DND-41 (cell line): ENCODE measurements at regions not wholly inside any gene's neighbourhood (a gene's known extent, or its start where the extent isn't known, plus 50 kb on each side); places are given as distances from the start of the nearest gene placed in this dataset.

Experiments used
- CTCF ChIP-seq: IDR thresholded peaks from 2 replicates; pipeline ENCODE4 v1.5.1; 2012; ENCODE audit warnings: borderline replicate concordance, low read length, moderate library complexity, mild to moderate bottlenecking; ENCODE audit not compliant: poor library complexity, severe bottlenecking; ENCODE audit errors: extremely low read depth
- EZH2 ChIP-seq: IDR thresholded peaks from 3 replicates; pipeline ENCODE4 v1.6.1; 2012; ENCODE audit warnings: borderline replicate concordance, low read depth, mild to moderate bottlenecking, moderate library complexity, low read length, inconsistent platforms; ENCODE audit not compliant: severe bottlenecking

DNA sequence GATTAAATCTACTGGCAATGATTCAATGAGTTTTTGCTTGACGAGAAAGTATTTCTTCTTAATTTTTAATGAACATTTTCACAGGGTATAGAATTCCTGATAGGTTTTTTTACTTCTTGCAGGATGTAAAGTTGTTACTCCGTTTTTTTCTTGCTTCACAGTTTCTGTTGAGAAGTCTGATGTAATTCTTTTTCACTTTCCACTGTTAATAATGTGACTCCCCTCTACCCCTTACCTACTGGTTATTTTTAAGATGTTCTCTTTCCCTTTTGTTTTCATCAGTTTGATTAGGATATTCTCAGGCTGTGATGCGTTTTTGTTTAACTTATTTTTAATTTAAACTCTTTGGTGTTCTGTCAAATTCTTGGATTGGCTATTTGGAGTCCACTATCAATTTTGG is 933.9 kb upstream of the PIK3C3 start:
- TF ChIP-seq CTCF (no peak), EZH2 (no peak)
